WTC11 (cell line): ENCODE measurements at regions not wholly inside any gene's neighbourhood (a gene's known extent, or its start where the extent isn't known, plus 50 kb on each side); places are given as distances from the start of the nearest gene placed in this dataset.

Experiments
- ATAC-seq: fragments of 200-7000 bp; cut with Tn5 transposase; 2 replicates; pipeline ENCODE4 v1.10.0; 2021; ENCODE audit warnings: mild to moderate bottlenecking, moderate library complexity
- CTCF ChIA-PET: fragments of 300-600 bp; sonication (Branson Sonifier 250); formaldehyde crosslinking; loops from one replicate; lab custom pipeline; 2021; ENCODE audit warnings: antibody characterized with exemption; lab: Charles Lee
- POLR2A ChIA-PET: fragments of 350-600 bp; sonication (Branson Sonifier 250); formaldehyde crosslinking; loops from one replicate; lab custom pipeline; 2021; ENCODE audit warnings: antibody characterized with exemption; lab: Charles Lee
- DNase-seq: peaks from one replicate; pipeline ENCODE4 v3.0.0; 2021; ENCODE audit warnings: low spot score
- H3K27ac Mint-ChIP-seq: 2 replicates; pipeline ENCODE4 v1.8.0; 2021; ENCODE audit warnings: mixed read lengths
- H3K27me3 Mint-ChIP-seq: 2 replicates; pipeline ENCODE4 v1.8.0; 2021; ENCODE audit warnings: low read depth, mild to moderate bottlenecking, moderate library complexity, mixed read lengths
- H3K36me3 Mint-ChIP-seq: 2 replicates; pipeline ENCODE4 v1.8.0; 2021; ENCODE audit warnings: mixed read lengths
- H3K4me1 Mint-ChIP-seq: 2 replicates; pipeline ENCODE4 v1.8.0; 2022; ENCODE audit warnings: mixed read lengths
- H3K4me3 Mint-ChIP-seq: 2 replicates; pipeline ENCODE4 v1.8.0; 2021; ENCODE audit warnings: mild to moderate bottlenecking, moderate library complexity, mixed read lengths
- H3K9me3 Mint-ChIP-seq: 2 replicates; pipeline ENCODE4 v1.8.0; 2021; ENCODE audit warnings: mixed read lengths
- AFF4 ChIP-seq: sonication (generic); formaldehyde crosslinking; IDR thresholded peaks from 2 replicates; pipeline ENCODE4 v1.8.1; 2023; ENCODE audit warnings: mild to moderate bottlenecking, missing genetic modification reagents, borderline replicate concordance
- AR ChIP-seq: fragments of 250-450 bp; sonication (Bioruptor Pico); IDR thresholded peaks from 2 replicates; pipeline ENCODE4 v1.9.0; 2021; ENCODE audit warnings: mild to moderate bottlenecking
- ATF1 ChIP-seq: sonication (generic); formaldehyde crosslinking; IDR thresholded peaks from 2 replicates; pipeline ENCODE4 v1.8.1; 2023; ENCODE audit warnings: mild to moderate bottlenecking, moderate library complexity, missing genetic modification reagents
- ATF3 ChIP-seq: sonication (generic); formaldehyde crosslinking; conservative IDR thresholded peaks from 2 replicates; pipeline ENCODE4 v1.8.1; 2022; ENCODE audit warnings: mild to moderate bottlenecking, missing genetic modification reagents
- CBFB ChIP-seq: sonication (generic); formaldehyde crosslinking; IDR thresholded peaks from 2 replicates; pipeline ENCODE4 v1.8.1; 2022; ENCODE audit warnings: mild to moderate bottlenecking, low read depth, missing genetic modification reagents
- HMGXB4 ChIP-seq: sonication (generic); formaldehyde crosslinking; IDR thresholded peaks from 2 replicates; pipeline ENCODE4 v1.8.1; 2023; ENCODE audit warnings: mild to moderate bottlenecking, moderate library complexity, missing genetic modification reagents
- NR2C2 ChIP-seq: sonication (generic); formaldehyde crosslinking; IDR thresholded peaks from 2 replicates; pipeline ENCODE4 v1.8.0; 2022; ENCODE audit warnings: mild to moderate bottlenecking, missing genetic modification reagents
- SP1 ChIP-seq: sonication (generic); formaldehyde crosslinking; conservative IDR thresholded peaks from 2 replicates; pipeline ENCODE4 v1.8.1; 2022; ENCODE audit warnings: missing genetic modification reagents
- TEAD1 ChIP-seq: sonication (generic); formaldehyde crosslinking; IDR thresholded peaks from 2 replicates; pipeline ENCODE4 v1.8.0; 2022; ENCODE audit warnings: mild to moderate bottlenecking, missing genetic modification reagents
- ZNF121 ChIP-seq: sonication (generic); formaldehyde crosslinking; IDR thresholded peaks from 2 replicates; pipeline ENCODE4 v1.8.0; 2023; ENCODE audit warnings: missing genetic modification reagents
- ZNF263 ChIP-seq: sonication (generic); formaldehyde crosslinking; IDR thresholded peaks from 2 replicates; pipeline ENCODE4 v1.8.1; 2022; ENCODE audit warnings: low read depth, mild to moderate bottlenecking, moderate library complexity, missing genetic modification reagents
- ZNF317 ChIP-seq: sonication (generic); formaldehyde crosslinking; IDR thresholded peaks from 2 replicates; pipeline ENCODE4 v1.8.1; 2023; ENCODE audit warnings: low read depth, mild to moderate bottlenecking, moderate library complexity, missing genetic modification reagents, borderline replicate concordance
- ZNF416 ChIP-seq: fragments of 250-450 bp; sonication (Bioruptor Pico); IDR thresholded peaks from 2 replicates; pipeline ENCODE4 v1.9.0; 2021; ENCODE audit warnings: mild to moderate bottlenecking, inconsistent platforms
- TF ChIP-seq, protein P1 (sequence below): sonication (generic); formaldehyde crosslinking; IDR thresholded peaks from 2 replicates; pipeline ENCODE4 v1.8.1; 2022; ENCODE audit warnings: low read depth, missing genetic modification reagents, borderline replicate concordance

DNA sequence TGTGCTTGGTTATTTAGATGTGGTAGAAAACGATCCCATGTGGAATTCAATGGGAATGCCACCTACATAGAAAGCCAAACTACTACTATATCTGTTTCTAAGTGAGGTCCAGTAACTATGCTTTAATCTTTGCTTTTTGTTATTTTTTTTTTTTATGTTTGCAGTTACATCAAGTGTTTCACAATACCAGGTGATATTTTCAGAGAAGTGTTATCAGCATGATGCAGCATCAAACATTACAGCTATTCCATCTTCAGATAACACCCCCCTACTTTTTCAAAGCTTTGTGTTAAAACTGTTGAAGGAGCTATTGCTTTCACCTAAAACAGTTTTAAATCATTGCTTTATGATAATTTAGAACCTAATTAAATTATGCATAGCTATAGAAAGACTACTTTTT is 163.8 kb upstream of the SLC16A7 start:
- H3K27ac Mint-ChIP-seq: no peak overlapping the region
- ATAC-seq (no peak), DNase-seq (no peak)
- no peak overlapping the region for H3K4me3 Mint-ChIP-seq
- H3K27me3 Mint-ChIP-seq: no peaks in the 10 kb centered on the region
- H3K9me3 Mint-ChIP-seq: no peaks in the 10 kb centered on the region
- no peaks in the 10 kb centered on the region for H3K36me3 Mint-ChIP-seq
- ChIA-PET POLR2A (no interaction called here), CTCF (interaction anchor here (1.1 kb wide), 1 partner anchor 349 kb away, joined by 3 read pairs; no protein-coding TSS in a partner anchor)
- H3K4me1 Mint-ChIP-seq: peaks cover 30% of the 10 kb centered on the region
- TF ChIP-seq ZNF317 (CRISPR knock-in tag) (no peak), ZNF121 (CRISPR knock-in tag) (no peak), NR2C2 (CRISPR knock-in tag) (no peak), SP1 (CRISPR knock-in tag) (no peak)

- Mint-ChIP-seq H3K27me3 (no peaks in the 10 kb centered on the region), H3K27ac (no peak overlapping the region)
Measured at GRCh38 chr12:59431266-59431665, 164.6 kb upstream of the SLC16A7 start.

More at GRCh38 chr12:59431266-59431665, 164.6 kb upstream of the SLC16A7 start:
- ChIA-PET CTCF (no interaction called here), POLR2A (interaction anchor here (0.7 kb wide), 1 partner anchor 399 kb away, joined by 3 read pairs; no protein-coding TSS in a partner anchor)
- Mint-ChIP-seq H3K36me3 (no peaks in the 10 kb centered on the region), H3K4me1 (peaks cover 30% of the 10 kb centered on the region), H3K9me3 (no peaks in the 10 kb centered on the region), H3K4me3 (no peak overlapping the region)
- no peak for TF ChIP-seq ATF3
- TF ChIP-seq TEAD1 (CRISPR knock-in tag): no peak
- TF ChIP-seq, protein P1, sequence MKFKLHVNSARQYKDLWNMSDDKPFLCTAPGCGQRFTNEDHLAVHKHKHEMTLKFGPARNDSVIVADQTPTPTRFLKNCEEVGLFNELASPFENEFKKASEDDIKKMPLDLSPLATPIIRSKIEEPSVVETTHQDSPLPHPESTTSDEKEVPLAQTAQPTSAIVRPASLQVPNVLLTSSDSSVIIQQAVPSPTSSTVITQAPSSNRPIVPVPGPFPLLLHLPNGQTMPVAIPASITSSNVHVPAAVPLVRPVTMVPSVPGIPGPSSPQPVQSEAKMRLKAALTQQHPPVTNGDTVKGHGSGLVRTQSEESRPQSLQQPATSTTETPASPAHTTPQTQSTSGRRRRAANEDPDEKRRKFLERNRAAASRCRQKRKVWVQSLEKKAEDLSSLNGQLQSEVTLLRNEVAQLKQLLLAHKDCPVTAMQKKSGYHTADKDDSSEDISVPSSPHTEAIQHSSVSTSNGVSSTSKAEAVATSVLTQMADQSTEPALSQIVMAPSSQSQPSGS (CRISPR knock-in tag): no peak
- TF ChIP-seq AFF4 (CRISPR knock-in tag): no peak
- TF ChIP-seq ZNF416 (CRISPR knock-in tag): no peak
- TF ChIP-seq HMGXB4 (CRISPR knock-in tag): no peak
- no peak for TF ChIP-seq ZNF121 (CRISPR knock-in tag)
- TF ChIP-seq AR (CRISPR knock-in tag): no peak
- no peak for TF ChIP-seq ZNF263 (CRISPR knock-in tag)
- TF ChIP-seq ATF1: no peak
- TF ChIP-seq CBFB (CRISPR knock-in tag): no peak
- ATAC-seq (no peak), DNase-seq (no peak)
